Endothelial cell of umbilical vein (primary cell): ENCODE measurements at regions not wholly inside any gene's neighbourhood (a gene's known extent, or its start where the extent isn't known, plus 50 kb on each side); places are given as distances from the start of the nearest gene placed in this dataset.

Source experiments
- BruUV-seq: library from RNA; stranded (reverse); fragments of 400-500 nt; replicated peaks from 2 replicates; lab custom pipeline; 2021; lab: Mats Ljungman, UMichigan
- CTCF ChIA-PET: fragments of 300-600, 350-600 bp; sonication (Branson Sonifier 250); formaldehyde crosslinking; loops from one replicate; lab custom pipeline; 2021; ENCODE audit warnings: antibody characterized with exemption, inconsistent platforms; lab: Charles Lee
- POLR2A ChIA-PET: fragments of 300-600, 350-600 bp; sonication (Branson Sonifier 250); formaldehyde crosslinking; loops from one replicate; lab custom pipeline; 2021; ENCODE audit warnings: antibody characterized with exemption, inconsistent platforms; lab: Charles Lee
- DNase-seq: peaks from one replicate; pipeline ENCODE4 v3.0.0-alpha.2; 2011; ENCODE audit warnings: low read depth, low spot score
- FAIRE-seq: peaks from 2 replicates; lab custom pipeline; 2011; peaks lifted over from hg19 to GRCh38; lab: Jason Lieb, UNC
- H2AFZ ChIP-seq: 2 replicates; pipeline ENCODE4 v1.6.0; 2012; ENCODE audit warnings: low read depth, low read length, control low read depth, inconsistent platforms
- H3K27ac ChIP-seq: 2 replicates; pipeline ENCODE4 v1.5.1; 2011; ENCODE audit warnings: low read depth, mild to moderate bottlenecking, control low read depth, low read length, moderate library complexity; ENCODE audit not compliant: insufficient read depth
- H3K27me3 ChIP-seq, 2 experiments: 2 replicates each; pipeline versions ENCODE4 v1.6.0 to v1.6.1; 2011; ENCODE audit warnings: low read length in 2 of 2, mixed read lengths in 1 of 2; ENCODE audit not compliant: control insufficient read depth in 2 of 2, insufficient read depth in 2 of 2
- H3K36me3 ChIP-seq, 2 experiments: 2 replicates in 1 of 2; 3 replicates in 1 of 2; pipeline ENCODE4 v1.5.1; 2011; ENCODE audit warnings: low read length in 2 of 2, mild to moderate bottlenecking in 1 of 2, moderate library complexity in 1 of 2; ENCODE audit not compliant: control insufficient read depth in 2 of 2, insufficient read depth in 2 of 2; ENCODE audit errors: extremely low read depth in 1 of 2
- H3K4me1 ChIP-seq: 3 replicates; pipeline ENCODE4 v1.5.1; 2011; ENCODE audit warnings: mild to moderate bottlenecking, low read length; ENCODE audit not compliant: control insufficient read depth, insufficient read depth; ENCODE audit errors: extremely low read depth
- H3K4me2 ChIP-seq: 2 replicates; pipeline ENCODE4 v1.6.1; 2011; ENCODE audit warnings: low read length, control low read depth, mixed read lengths; ENCODE audit not compliant: insufficient read depth
- H3K4me3 ChIP-seq, 3 experiments: fragments of 200-600 bp in 1 of 3; sonication (generic), shearing (Covaris generic) in 1 of 3; replicated peaks in 1 of 3; 2 replicates each; pipeline ENCODE4 v1.5.1; 2011 to 2016; ENCODE audit warnings: control low read depth in 3 of 3, low read length in 3 of 3, mild to moderate bottlenecking in 2 of 3, inconsistent platforms in 1 of 3, low read depth in 1 of 3, moderate library complexity in 1 of 3; ENCODE audit not compliant: insufficient read depth in 1 of 3
- H3K79me2 ChIP-seq: 2 replicates; pipeline ENCODE4 v1.6.0; 2012; ENCODE audit warnings: low read length, inconsistent platforms; ENCODE audit not compliant: control insufficient read depth, insufficient read depth
- H3K9ac ChIP-seq: replicated peaks from 2 replicates; pipeline ENCODE3; 2011; ENCODE audit warnings: low read length, control low read depth; ENCODE audit not compliant: insufficient read depth; ENCODE audit errors: extremely low read depth
- H3K9me1 ChIP-seq: replicated peaks from 3 replicates; pipeline ENCODE4 v1.6.0; 2011; ENCODE audit warnings: mild to moderate bottlenecking, low read length; ENCODE audit not compliant: control insufficient read depth, insufficient read depth; ENCODE audit errors: extremely low read depth
- H3K9me3 ChIP-seq: replicated peaks from 2 replicates; pipeline ENCODE4 v1.5.1; 2012; ENCODE audit warnings: low read length, inconsistent platforms; ENCODE audit not compliant: control insufficient read depth, insufficient read depth
- H4K20me1 ChIP-seq: replicated peaks from 2 replicates; pipeline ENCODE3; 2011; ENCODE audit warnings: mild to moderate bottlenecking, low read length; ENCODE audit not compliant: control insufficient read depth, insufficient read depth; ENCODE audit errors: extremely low read depth
- EZH2 ChIP-seq: IDR thresholded peaks from 2 replicates; pipeline ENCODE4 v1.6.1; 2012; ENCODE audit warnings: borderline replicate concordance, low read depth, mild to moderate bottlenecking, moderate library complexity, low read length, inconsistent platforms; ENCODE audit not compliant: severe bottlenecking
- FOS ChIP-seq: IDR thresholded peaks from 2 replicates; pipeline ENCODE4 v1.6.1; 2011; ENCODE audit warnings: mild to moderate bottlenecking, low read length, moderate library complexity, borderline replicate concordance; ENCODE audit not compliant: insufficient read depth
- GATA2 ChIP-seq: IDR thresholded peaks from 2 replicates; pipeline ENCODE4 v1.7.0; 2011; ENCODE audit warnings: low read depth, mild to moderate bottlenecking, moderate library complexity, mixed read lengths, low read length; ENCODE audit not compliant: insufficient read length, insufficient read depth
- JUN ChIP-seq: IDR thresholded peaks from 2 replicates; pipeline ENCODE4 v1.6.1; 2011; ENCODE audit warnings: borderline replicate concordance, low read depth; ENCODE audit not compliant: insufficient read length, insufficient read depth
- MYC ChIP-seq: IDR thresholded peaks from one replicate; pipeline ENCODE4 v1.6.1; 2011; ENCODE audit warnings: mild to moderate bottlenecking, low read depth, low read length
- POLR2A ChIP-seq: IDR thresholded peaks from 2 replicates; pipeline ENCODE4 v1.6.1; 2012; ENCODE audit warnings: low read depth, mild to moderate bottlenecking, control low read depth, low read length
- POLR2AphosphoS5 ChIP-seq: IDR thresholded peaks from 2 replicates; pipeline ENCODE4 v1.6.1; 2012; ENCODE audit warnings: low read depth, mild to moderate bottlenecking, control low read depth, low read length, moderate library complexity; ENCODE audit not compliant: insufficient read depth
- dilution Hi-C: fragments of 300-500 bp; cut with MboI; formaldehyde crosslinking; loops from one replicate; pipeline ENCODE4 v1.15.0; 2019; ENCODE audit warnings: low sequenced_read_pairs; ENCODE audit not compliant: extremely low pct_ligation_motif_present
- intact Hi-C: fragments of 100-400 bp; cut with micrococcal nuclease; formaldehyde crosslinking; loops from one replicate; pipeline ENCODE4 v1.10.0; 2022
- TF ChIP-seq, protein P1 (sequence below), 2 donors: IDR thresholded peaks; 1 replicate in 1 of 2; 2 replicates in 1 of 2; pipeline ENCODE4 v1.5.1; 2011; ENCODE audit warnings: low read length in 2 of 2, mild to moderate bottlenecking in 2 of 2, moderate library complexity in 2 of 2, control low read depth in 1 of 2, inconsistent platforms in 1 of 2, low read depth in 1 of 2; ENCODE audit not compliant: insufficient read depth in 1 of 2; ENCODE audit errors: extremely low read depth in 1 of 2
- TF ChIP-seq, protein P2 (sequence below): IDR thresholded peaks from 2 replicates; pipeline ENCODE4 v1.6.1; 2011; ENCODE audit not compliant: insufficient read depth, insufficient read length

DNA sequence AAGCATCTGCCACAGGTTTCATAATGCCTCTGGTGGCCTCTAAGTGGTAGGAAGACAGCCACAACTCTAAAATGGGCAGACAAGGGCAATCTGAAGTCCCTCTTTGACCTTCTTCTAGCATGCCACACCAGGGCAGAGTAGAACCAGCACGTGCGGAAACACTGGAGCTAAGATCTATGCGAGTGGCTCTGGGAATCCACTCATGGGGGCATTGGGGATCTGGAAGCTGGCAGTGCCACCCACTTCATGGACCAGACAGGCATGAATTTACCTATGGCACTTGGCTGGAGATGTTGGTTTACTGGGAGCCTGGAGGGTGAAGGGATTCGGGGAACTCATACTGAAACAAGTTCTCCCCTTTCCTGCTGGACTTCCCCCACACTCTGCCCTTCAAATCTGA is 337.4 kb downstream of the MIAT start:
- peaks cover 0 to 4% of the 10 kb centered on the region in 2 experiments for H3K27me3 ChIP-seq
- H3K36me3 ChIP-seq, result no peaks in the 10 kb centered on the region
- H3K27ac ChIP-seq, result no peak overlapping the region
- dilution Hi-C loops, result no loop called here
- intact Hi-C loops, result no loop called here
- no peak for DNase-seq
- no peaks in the 10 kb centered on the region for H3K4me1 ChIP-seq
- no peaks in the 10 kb centered on the region for H4K20me1 ChIP-seq
- no peak overlapping the region for H3K4me3 ChIP-seq
- no peaks in the 10 kb centered on the region for H3K9me1 ChIP-seq
- no peak for TF ChIP-seq GATA2
- TF ChIP-seq POLR2AphosphoS5, result no peak
- TF ChIP-seq, protein P1, sequence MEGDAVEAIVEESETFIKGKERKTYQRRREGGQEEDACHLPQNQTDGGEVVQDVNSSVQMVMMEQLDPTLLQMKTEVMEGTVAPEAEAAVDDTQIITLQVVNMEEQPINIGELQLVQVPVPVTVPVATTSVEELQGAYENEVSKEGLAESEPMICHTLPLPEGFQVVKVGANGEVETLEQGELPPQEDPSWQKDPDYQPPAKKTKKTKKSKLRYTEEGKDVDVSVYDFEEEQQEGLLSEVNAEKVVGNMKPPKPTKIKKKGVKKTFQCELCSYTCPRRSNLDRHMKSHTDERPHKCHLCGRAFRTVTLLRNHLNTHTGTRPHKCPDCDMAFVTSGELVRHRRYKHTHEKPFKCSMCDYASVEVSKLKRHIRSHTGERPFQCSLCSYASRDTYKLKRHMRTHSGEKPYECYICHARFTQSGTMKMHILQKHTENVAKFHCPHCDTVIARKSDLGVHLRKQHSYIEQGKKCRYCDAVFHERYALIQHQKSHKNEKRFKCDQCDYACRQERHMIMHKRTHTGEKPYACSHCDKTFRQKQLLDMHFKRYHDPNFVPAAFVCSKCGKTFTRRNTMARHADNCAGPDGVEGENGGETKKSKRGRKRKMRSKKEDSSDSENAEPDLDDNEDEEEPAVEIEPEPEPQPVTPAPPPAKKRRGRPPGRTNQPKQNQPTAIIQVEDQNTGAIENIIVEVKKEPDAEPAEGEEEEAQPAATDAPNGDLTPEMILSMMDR (IDR thresholded peaks at IDR 0.05; ENCODE audit: extremely low read depth in 1 of 2, insufficient read depth in 1 of 2, low read depth in 1 of 2, low read length in 2 of 2), result no peak
- no peak for TF ChIP-seq FOS
- TF ChIP-seq MYC, result no peak
- TF ChIP-seq POLR2A, result no peak
- TF ChIP-seq EZH2, result no peak
- TF ChIP-seq, protein P2, sequence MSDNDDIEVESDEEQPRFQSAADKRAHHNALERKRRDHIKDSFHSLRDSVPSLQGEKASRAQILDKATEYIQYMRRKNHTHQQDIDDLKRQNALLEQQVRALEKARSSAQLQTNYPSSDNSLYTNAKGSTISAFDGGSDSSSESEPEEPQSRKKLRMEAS, result no peak
- no peak for TF ChIP-seq JUN
- FAIRE-seq, result no peak
- POLR2A ChIA-PET, result no interaction called here
- H3K9ac ChIP-seq, result no peak overlapping the region
- CTCF ChIA-PET, result no interaction called here
- H3K9me3 ChIP-seq, result no peaks in the 10 kb centered on the region
- no TSS peak for BruUV-seq
- no peak overlapping the region for H2AFZ ChIP-seq
- H3K79me2 ChIP-seq, result no peaks in the 10 kb centered on the region
- no peak overlapping the region for H3K4me2 ChIP-seq
